SK-N-SH treated with all-trans-retinoic acid at 6 μM for 48 hours (cell line): ENCODE measurements at regions not wholly inside any gene's neighbourhood (a gene's known extent, or its start where the extent isn't known, plus 50 kb on each side); places are given as distances from the start of the nearest gene placed in this dataset.

ENCODE experiments used
- ATAC-seq: fragments of 200-7000 bp; cut with Tn5 transposase; 3 replicates; pipeline ENCODE4 v1.9.1; 2020; ENCODE audit warnings: mild to moderate bottlenecking, moderate library complexity
- ARNTL ChIP-seq: fragments of 450-650 bp; formaldehyde crosslinking; IDR thresholded peaks from 2 replicates; pipeline ENCODE4 v1.5.0; 2020; ENCODE audit warnings: low read depth, mild to moderate bottlenecking, moderate library complexity, borderline replicate concordance
- BACH2 ChIP-seq: fragments of 250-450 bp; sonication (Bioruptor Pico); IDR thresholded peaks from 2 replicates; pipeline ENCODE4 v1.9.0; 2021; ENCODE audit warnings: mild to moderate bottlenecking, borderline replicate concordance
- CREB5 ChIP-seq: fragments of 250-450 bp; sonication (Bioruptor Pico); IDR thresholded peaks from 2 replicates; pipeline ENCODE4 v1.5.1; 2020; ENCODE audit warnings: low read depth, mild to moderate bottlenecking, moderate library complexity
- CSDC2 ChIP-seq: fragments of 250-450 bp; sonication (Bioruptor Pico); IDR thresholded peaks from 2 replicates; pipeline ENCODE4 v1.5.0; 2020; ENCODE audit warnings: mild to moderate bottlenecking, moderate library complexity
- ESRRG ChIP-seq: fragments of 250-450 bp; sonication (Bioruptor Pico); IDR thresholded peaks from 2 replicates; pipeline ENCODE4 v1.6.1; 2021; ENCODE audit warnings: mild to moderate bottlenecking
- GLIS3 ChIP-seq: fragments of 250-450 bp; sonication (Bioruptor Pico); IDR thresholded peaks from 2 replicates; pipeline ENCODE4 v1.5.0; 2020; ENCODE audit warnings: mild to moderate bottlenecking, moderate library complexity
- ISL1 ChIP-seq: fragments of 250-450 bp; sonication (Bioruptor Pico); IDR thresholded peaks from 2 replicates; pipeline ENCODE4 v2.1.2; 2022; ENCODE audit warnings: mild to moderate bottlenecking, moderate library complexity
- OSR1 ChIP-seq: fragments of 250-450 bp; sonication (Bioruptor Pico); IDR thresholded peaks from 2 replicates; pipeline ENCODE4 v1.8.0; 2022; ENCODE audit warnings: moderate library complexity, mild to moderate bottlenecking, inconsistent platforms
- PATZ1 ChIP-seq: fragments of 250-450 bp; sonication (Bioruptor Pico); IDR thresholded peaks from 2 replicates; pipeline ENCODE4 v1.8.0; 2020; ENCODE audit warnings: mild to moderate bottlenecking, moderate library complexity, borderline replicate concordance
- POU6F1 ChIP-seq: fragments of 250-450 bp; sonication (Bioruptor Pico); IDR thresholded peaks from 2 replicates; pipeline ENCODE4 v1.8.0; 2021; ENCODE audit warnings: low read depth, mild to moderate bottlenecking, moderate library complexity, borderline replicate concordance
- PPARA ChIP-seq: fragments of 250-450 bp; sonication (Bioruptor Pico); IDR thresholded peaks from 2 replicates; pipeline ENCODE4 v1.5.0; 2020; ENCODE audit warnings: mild to moderate bottlenecking, borderline replicate concordance
- SNAI2 ChIP-seq: fragments of 250-450 bp; sonication (Bioruptor Pico); IDR thresholded peaks from 2 replicates; pipeline ENCODE4 v1.5.0; 2020; ENCODE audit warnings: mild to moderate bottlenecking, moderate library complexity
- TCF4 ChIP-seq: fragments of 250-450 bp; sonication (Bioruptor Pico); IDR thresholded peaks from 2 replicates; pipeline ENCODE4 v1.8.0; 2021; ENCODE audit warnings: mild to moderate bottlenecking, moderate library complexity, borderline replicate concordance
- TOX ChIP-seq: fragments of 250-450 bp; sonication (Bioruptor Pico); IDR thresholded peaks from 2 replicates; pipeline ENCODE4 v1.8.0; 2021; ENCODE audit warnings: mild to moderate bottlenecking, moderate library complexity, borderline replicate concordance
- TSHZ2 ChIP-seq: fragments of 250-450 bp; sonication (Bioruptor Pico); IDR thresholded peaks from 2 replicates; pipeline ENCODE4 v1.5.0; 2020; ENCODE audit warnings: mild to moderate bottlenecking, moderate library complexity
- ZFP3 ChIP-seq: fragments of 250-450 bp; sonication (Bioruptor Pico); IDR thresholded peaks from 2 replicates; pipeline ENCODE4 v1.5.0; 2020; ENCODE audit warnings: mild to moderate bottlenecking, moderate library complexity
- ZFP30 ChIP-seq: fragments of 450-650 bp; formaldehyde crosslinking; IDR thresholded peaks from 2 replicates; pipeline ENCODE4 v1.5.0; 2022; ENCODE audit warnings: mild to moderate bottlenecking, moderate library complexity
- ZNF565 ChIP-seq: fragments of 450-650 bp; formaldehyde crosslinking; conservative IDR thresholded peaks from 2 replicates; pipeline ENCODE4 v1.5.0; 2020; ENCODE audit warnings: low read depth, mild to moderate bottlenecking, moderate library complexity
- ZNF70 ChIP-seq: fragments of 450-650 bp; formaldehyde crosslinking; IDR thresholded peaks from 2 replicates; pipeline ENCODE4 v1.5.0; 2020; ENCODE audit warnings: mild to moderate bottlenecking, moderate library complexity
- ZNF8 ChIP-seq: fragments of 450-650 bp; formaldehyde crosslinking; IDR thresholded peaks from 2 replicates; pipeline ENCODE4 v1.5.0; 2020; ENCODE audit warnings: mild to moderate bottlenecking, moderate library complexity

GRCh38 chr4:83832110-83832825 is 296.4 kb downstream of the GPAT3 start:
- TF ChIP-seq OSR1 (CRISPR knock-in tag) (no peak), ZNF70 (CRISPR knock-in tag) (no peak), ESRRG (CRISPR knock-in tag) (no peak), CREB5 (CRISPR knock-in tag) (no peak), ZFP30 (no peak), PPARA (no peak), BACH2 (no peak)
- ATAC-seq, result no peak

GRCh38 chr4:83831588-83831987 is 295.7 kb downstream of the GPAT3 start:
- ATAC-seq, result no peak
- TF ChIP-seq POU6F1 (CRISPR knock-in tag), result no peak
- TF ChIP-seq BACH2, result no peak
- no peak for TF ChIP-seq ZFP3
- no peak for TF ChIP-seq ZNF8 (CRISPR knock-in tag)
- TF ChIP-seq SNAI2, result no peak
- TF ChIP-seq ZFP30, result no peak
- no peak for TF ChIP-seq TCF4
- no peak for TF ChIP-seq ISL1 (CRISPR knock-in tag)
- no peak for TF ChIP-seq PATZ1 (CRISPR knock-in tag)
- TF ChIP-seq ZNF565 (CRISPR knock-in tag), result no peak

- ATAC-seq, result no peak
- no peak for TF ChIP-seq PATZ1 (CRISPR knock-in tag)
- TF ChIP-seq POU6F1 (CRISPR knock-in tag), result no peak
- no peak for TF ChIP-seq SNAI2
- no peak for TF ChIP-seq ZNF565 (CRISPR knock-in tag)
- TF ChIP-seq TCF4, result no peak
- TF ChIP-seq CSDC2 (CRISPR knock-in tag), result no peak
- no peak for TF ChIP-seq ZNF8 (CRISPR knock-in tag)
- no peak for TF ChIP-seq TSHZ2 (CRISPR knock-in tag)
- no peak for TF ChIP-seq TOX (CRISPR knock-in tag)
- TF ChIP-seq GLIS3, result no peak
- TF ChIP-seq ARNTL (CRISPR knock-in tag), result no peak
Measured at GRCh38 chr4:83830138-83830888, 294.4 kb downstream of the GPAT3 start.
